ENCODE measurements at regions not wholly inside any gene's neighbourhood (a gene's known extent, or its start where the extent isn't known, plus 50 kb on each side); places are given as distances from the start of the nearest gene placed in this dataset.

- Mint-ChIP-seq H3K27me3 (no peaks in the 10 kb centered on the region), H3K9me3 (peaks cover 20% of the 10 kb centered on the region), H3K36me3 (ENCODE audit: low read depth) (no peaks in the 10 kb centered on the region), H3K27ac (no peak overlapping the region), H3K4me3 (no peak overlapping the region), H3K4me1 (ENCODE audit: low read depth) (no peaks in the 10 kb centered on the region)
- no peak for DNase-seq
These were observed 522.8 kb upstream of the POM121L12 start for GRCh38 chr7:52512656-52513055.

DNA sequence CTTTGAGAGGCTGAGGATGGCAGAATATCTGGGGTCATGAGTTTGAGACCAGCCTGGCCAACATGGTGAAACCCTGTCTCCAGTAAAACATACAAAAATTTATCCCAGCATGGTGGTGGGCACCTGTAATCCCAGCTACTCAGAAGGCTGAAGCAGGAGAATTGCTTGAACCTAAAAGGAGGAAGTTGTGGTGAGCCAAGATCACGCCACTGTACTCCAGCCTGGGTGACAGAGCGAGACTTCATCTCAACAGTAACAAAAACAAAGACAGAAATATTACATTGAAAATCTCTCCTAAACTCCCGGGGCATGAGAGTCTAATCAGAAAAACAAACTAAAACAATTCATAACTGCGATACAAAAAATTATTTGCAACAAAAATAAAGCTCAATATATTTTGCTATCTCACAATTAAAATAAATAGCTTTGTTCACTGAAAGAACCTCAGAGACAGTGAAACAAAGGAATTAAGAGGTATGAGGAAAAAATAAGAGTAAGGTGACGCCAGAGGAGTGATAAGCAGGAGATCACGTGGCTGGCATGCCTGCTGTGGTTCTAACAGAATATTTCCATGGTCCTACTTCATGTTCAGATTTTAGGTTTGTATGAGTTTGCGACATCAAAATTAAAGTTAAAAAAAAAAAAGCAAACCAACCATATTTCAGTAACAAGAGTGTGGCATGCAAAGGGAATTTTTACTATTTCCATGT lies 527.7 kb upstream of the POM121L12 start:
- DNase-seq, result no peak
- no peaks in the 10 kb centered on the region for H3K4me1 Mint-ChIP-seq (ENCODE audit: low read depth)
- no peaks in the 10 kb centered on the region for H3K27me3 Mint-ChIP-seq
- H3K9me3 Mint-ChIP-seq, result peaks cover 7% of the 10 kb centered on the region
- no peaks in the 10 kb centered on the region for H3K36me3 Mint-ChIP-seq (ENCODE audit: low read depth)
- no peak overlapping the region for H3K27ac Mint-ChIP-seq
- no peak overlapping the region for H3K4me3 Mint-ChIP-seq

GRCh38 chr7:52506325-52506724 lies 529.1 kb upstream of the POM121L12 start:
- no peaks in the 10 kb centered on the region for H3K4me1 Mint-ChIP-seq (ENCODE audit: low read depth)
- no peaks in the 10 kb centered on the region for H3K27me3 Mint-ChIP-seq
- DNase-seq, result no peak
- no peak overlapping the region for H3K27ac Mint-ChIP-seq
- no peak overlapping the region for H3K4me3 Mint-ChIP-seq
- H3K9me3 Mint-ChIP-seq, result peaks cover 5% of the 10 kb centered on the region
- H3K36me3 Mint-ChIP-seq (ENCODE audit: low read depth), result no peaks in the 10 kb centered on the region

- Mint-ChIP-seq H3K36me3 (ENCODE audit: low read depth) (no peaks in the 10 kb centered on the region), H3K27me3 (no peaks in the 10 kb centered on the region), H3K4me1 (ENCODE audit: low read depth) (no peaks in the 10 kb centered on the region), H3K9me3 (peaks cover 4% of the 10 kb centered on the region), H3K27ac (no peak overlapping the region), H3K4me3 (no peak overlapping the region)
- no peak for DNase-seq
These were observed 530.9 kb upstream of the POM121L12 start for GRCh38 chr7:52504561-52504960.

- H3K36me3 Mint-ChIP-seq (ENCODE audit: low read depth), result no peaks in the 10 kb centered on the region
- no peak overlapping the region for H3K4me3 Mint-ChIP-seq
- H3K4me1 Mint-ChIP-seq (ENCODE audit: low read depth), result no peaks in the 10 kb centered on the region
- no peak overlapping the region for H3K27ac Mint-ChIP-seq
- H3K27me3 Mint-ChIP-seq, result no peaks in the 10 kb centered on the region
- DNase-seq, result no peak
- H3K9me3 Mint-ChIP-seq, result peaks cover 4% of the 10 kb centered on the region
These were observed 533.2 kb upstream of the POM121L12 start for GRCh38 chr7:52502281-52502680.

DNA sequence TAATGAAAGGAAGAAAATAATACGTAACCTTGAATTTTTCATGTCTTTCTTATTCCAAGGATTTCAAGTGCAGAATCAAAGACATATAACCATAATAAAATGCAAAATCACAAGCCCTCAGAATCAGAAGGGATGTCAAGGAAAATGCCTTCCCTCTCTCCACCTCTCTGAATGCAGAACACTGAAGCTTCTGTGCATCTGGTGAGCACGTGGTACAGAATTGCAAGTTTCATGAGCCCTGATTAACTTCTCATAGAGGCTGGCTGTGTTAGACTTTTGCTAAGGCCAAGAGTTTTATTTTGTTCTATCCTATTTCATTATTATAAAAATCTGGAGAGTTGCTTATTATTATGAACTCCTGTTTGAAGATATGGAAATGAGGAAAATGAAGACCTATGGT lies 533.7 kb upstream of the POM121L12 start:
- H3K27ac Mint-ChIP-seq, result no peak overlapping the region
- H3K9me3 Mint-ChIP-seq, result no peaks in the 10 kb centered on the region

DNA sequence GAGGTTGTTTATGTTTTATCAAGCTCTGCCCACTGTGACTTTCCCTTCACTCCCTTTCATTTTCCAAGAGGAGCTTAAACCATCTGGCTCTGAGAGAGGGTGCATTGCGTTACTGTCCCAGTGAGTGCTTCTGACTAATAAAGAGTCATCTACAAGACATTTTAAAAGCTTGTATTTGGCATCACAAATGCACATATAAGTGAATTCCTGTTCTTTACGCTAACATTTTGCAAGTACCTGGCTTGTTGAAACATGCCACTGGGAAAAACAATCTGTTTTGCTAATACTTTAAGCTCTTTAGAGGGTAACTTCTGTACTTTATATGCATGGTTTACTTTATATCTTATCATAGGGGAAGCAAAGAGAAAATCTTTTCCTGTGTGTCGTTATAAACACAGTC lies 534.6 kb upstream of the POM121L12 start:
- DNase-seq, result no peak
- H3K4me1 Mint-ChIP-seq (ENCODE audit: low read depth), result no peaks in the 10 kb centered on the region
- H3K9me3 Mint-ChIP-seq, result no peaks in the 10 kb centered on the region
- no peak overlapping the region for H3K4me3 Mint-ChIP-seq
- H3K27ac Mint-ChIP-seq, result no peak overlapping the region
- no peaks in the 10 kb centered on the region for H3K27me3 Mint-ChIP-seq
- H3K36me3 Mint-ChIP-seq (ENCODE audit: low read depth), result no peaks in the 10 kb centered on the region

More for the DNA sequence above, 533.7 kb upstream of the POM121L12 start:
- DNase-seq, result no peak
- Mint-ChIP-seq H3K36me3 (ENCODE audit: low read depth) (no peaks in the 10 kb centered on the region), H3K4me3 (no peak overlapping the region), H3K27me3 (no peaks in the 10 kb centered on the region), H3K4me1 (ENCODE audit: low read depth) (no peaks in the 10 kb centered on the region)

DNA sequence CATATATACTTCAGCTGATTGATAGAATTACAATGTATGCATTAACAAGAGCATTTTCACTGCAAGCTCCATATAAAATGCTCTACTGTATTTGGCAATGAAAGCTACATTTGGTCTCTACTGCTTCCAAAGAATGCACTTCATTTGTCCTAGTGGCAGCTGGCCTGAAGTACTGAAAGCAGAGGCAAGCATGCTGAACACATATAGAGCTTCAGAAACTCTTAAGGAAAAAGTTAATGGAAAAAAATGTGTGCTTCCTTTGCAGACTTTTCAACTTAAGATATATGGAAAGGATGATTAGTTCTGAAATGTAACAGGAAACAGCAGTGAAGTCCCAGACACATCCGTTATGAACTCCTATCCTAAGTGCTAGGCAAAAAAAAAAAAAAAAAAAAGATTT lies 537.1 kb upstream of the POM121L12 start:
- DNase-seq, result no peak
- H3K27ac Mint-ChIP-seq, result no peak overlapping the region
- H3K9me3 Mint-ChIP-seq, result peaks cover 3% of the 10 kb centered on the region
- H3K4me3 Mint-ChIP-seq, result no peak overlapping the region
- no peaks in the 10 kb centered on the region for H3K36me3 Mint-ChIP-seq (ENCODE audit: low read depth)
- H3K27me3 Mint-ChIP-seq, result no peaks in the 10 kb centered on the region
- no peaks in the 10 kb centered on the region for H3K4me1 Mint-ChIP-seq (ENCODE audit: low read depth)

- no peak for DNase-seq
- peaks cover 5% of the 10 kb centered on the region for H3K9me3 Mint-ChIP-seq
- H3K4me3 Mint-ChIP-seq, result no peak overlapping the region
- no peaks in the 10 kb centered on the region for H3K27me3 Mint-ChIP-seq
- H3K27ac Mint-ChIP-seq, result no peak overlapping the region
- no peaks in the 10 kb centered on the region for H3K36me3 Mint-ChIP-seq (ENCODE audit: low read depth)
- H3K4me1 Mint-ChIP-seq (ENCODE audit: low read depth), result no peaks in the 10 kb centered on the region
These were observed 549.2 kb upstream of the POM121L12 start for GRCh38 chr7:52486267-52486666.

GRCh38 chr7:52482076-52482475 lies 553.4 kb upstream of the POM121L12 start:
- Mint-ChIP-seq H3K36me3 (ENCODE audit: low read depth) (no peaks in the 10 kb centered on the region), H3K4me1 (ENCODE audit: low read depth) (no peaks in the 10 kb centered on the region), H3K9me3 (peaks cover 5% of the 10 kb centered on the region), H3K27ac (no peak overlapping the region), H3K27me3 (no peaks in the 10 kb centered on the region), H3K4me3 (no peak overlapping the region)
- no peak for DNase-seq

DNA sequence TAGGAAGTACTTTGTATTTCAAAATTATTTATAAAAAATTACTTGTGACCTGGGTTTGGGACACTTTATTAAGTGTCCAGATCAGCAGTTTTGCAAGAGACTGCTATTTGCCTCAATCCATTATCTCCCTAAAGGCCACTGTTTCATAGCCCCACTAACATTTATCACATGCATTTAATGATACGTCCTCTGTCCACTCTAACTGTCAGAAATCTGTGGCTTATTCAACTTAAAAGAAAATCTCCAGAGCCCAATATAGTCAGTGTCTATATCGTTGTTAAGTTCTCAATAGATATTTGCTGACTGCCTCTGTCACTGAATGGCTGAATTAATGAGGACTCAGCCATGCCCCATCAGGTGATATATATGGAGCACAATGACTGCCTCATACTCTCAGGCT lies 553.9 kb upstream of the POM121L12 start:
- Mint-ChIP-seq H3K27me3 (no peaks in the 10 kb centered on the region), H3K4me3 (no peak overlapping the region), H3K4me1 (ENCODE audit: low read depth) (no peaks in the 10 kb centered on the region), H3K36me3 (ENCODE audit: low read depth) (no peaks in the 10 kb centered on the region), H3K27ac (no peak overlapping the region), H3K9me3 (peaks cover 5% of the 10 kb centered on the region)
- DNase-seq, result no peak

DNA sequence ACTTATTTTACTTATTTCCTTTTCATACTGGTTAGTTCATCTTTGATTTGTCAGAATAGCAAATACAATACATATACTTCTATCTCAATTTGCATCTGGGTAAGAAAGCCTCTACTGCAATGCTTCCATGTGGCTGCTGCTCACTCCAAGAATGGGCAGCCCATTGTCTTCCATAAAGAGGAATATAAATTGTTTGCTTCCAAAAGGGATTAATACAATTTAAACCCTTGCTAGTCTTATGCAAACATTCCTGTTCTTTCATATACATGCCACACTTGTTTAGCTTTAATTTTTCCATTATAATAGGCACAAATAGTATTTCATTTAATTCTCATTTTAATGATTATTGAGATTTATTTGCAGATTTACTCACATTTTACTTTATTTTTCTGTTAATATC lies 555.4 kb upstream of the POM121L12 start:
- Mint-ChIP-seq H3K4me1 (ENCODE audit: low read depth) (no peaks in the 10 kb centered on the region), H3K27ac (no peak overlapping the region), H3K27me3 (no peaks in the 10 kb centered on the region), H3K4me3 (no peak overlapping the region), H3K36me3 (ENCODE audit: low read depth) (no peaks in the 10 kb centered on the region), H3K9me3 (peaks cover 5% of the 10 kb centered on the region)
- DNase-seq, result no peak

GRCh38 chr7:52475001-52475582 lies 560.3 kb upstream of the POM121L12 start:
- H3K9me3 Mint-ChIP-seq, result peaks cover 6% of the 10 kb centered on the region
- H3K4me1 Mint-ChIP-seq (ENCODE audit: low read depth), result no peaks in the 10 kb centered on the region
- H3K27ac Mint-ChIP-seq, result no peak overlapping the region
- no peak for DNase-seq
- H3K27me3 Mint-ChIP-seq, result no peaks in the 10 kb centered on the region
- no peak overlapping the region for H3K4me3 Mint-ChIP-seq
- no peaks in the 10 kb centered on the region for H3K36me3 Mint-ChIP-seq (ENCODE audit: low read depth)

- no peaks in the 10 kb centered on the region for H3K27me3 Mint-ChIP-seq
- H3K4me3 Mint-ChIP-seq, result no peak overlapping the region
- no peak overlapping the region for H3K27ac Mint-ChIP-seq
- no peak for DNase-seq
- H3K4me1 Mint-ChIP-seq (ENCODE audit: low read depth), result no peaks in the 10 kb centered on the region
- no peaks in the 10 kb centered on the region for H3K36me3 Mint-ChIP-seq (ENCODE audit: low read depth)
- peaks cover 10% of the 10 kb centered on the region for H3K9me3 Mint-ChIP-seq
These were observed 561.7 kb upstream of the POM121L12 start for GRCh38 chr7:52473756-52474155.

DNA sequence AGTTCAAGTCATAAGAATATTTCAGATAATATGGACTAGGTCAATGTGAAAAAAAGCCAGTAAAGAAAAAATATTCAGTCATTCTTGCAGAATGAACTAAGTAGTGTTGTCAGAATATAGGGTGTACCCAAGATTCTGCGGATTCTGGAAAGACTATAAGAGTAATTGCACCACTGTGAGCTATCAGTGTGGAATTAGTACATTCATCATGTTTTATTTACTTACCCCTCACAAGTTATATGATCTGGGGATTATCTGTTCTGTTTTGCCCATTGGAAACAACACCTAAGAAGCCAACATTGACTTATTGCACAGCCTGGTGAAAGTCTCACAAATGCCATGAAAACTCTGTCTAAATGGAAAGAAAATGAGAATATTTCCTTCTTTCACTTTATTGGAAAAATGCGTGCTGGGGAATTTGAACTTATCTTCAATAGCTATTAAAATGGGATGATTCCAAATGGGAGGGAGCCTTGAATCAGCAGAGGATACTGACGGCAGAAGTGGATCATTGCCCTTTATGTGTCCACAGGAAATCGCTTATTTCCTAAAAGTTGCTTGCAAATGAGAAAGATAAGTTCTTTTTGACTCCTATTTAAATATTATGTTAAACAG lies 563.3 kb upstream of the POM121L12 start:
- no peaks in the 10 kb centered on the region for H3K36me3 Mint-ChIP-seq (ENCODE audit: low read depth)
- H3K4me1 Mint-ChIP-seq (ENCODE audit: low read depth), result no peaks in the 10 kb centered on the region
- no peaks in the 10 kb centered on the region for H3K27me3 Mint-ChIP-seq
- H3K4me3 Mint-ChIP-seq, result no peak overlapping the region
- DNase-seq, result no peak
- no peak overlapping the region for H3K27ac Mint-ChIP-seq
- peaks cover 14% of the 10 kb centered on the region for H3K9me3 Mint-ChIP-seq

Data from activated T-cell treated with anti-CD3 and anti-CD28 coated beads, Interleukin-2, amount 50 U/mL, for 24 hours (primary cell).